GM23338 (cell line): ENCODE measurements at regions not wholly inside any gene's neighbourhood (a gene's known extent, or its start where the extent isn't known, plus 50 kb on each side); places are given as distances from the start of the nearest gene placed in this dataset.

Experiments used
- ATAC-seq: fragments of 200-7000 bp; cut with Tn5 transposase; 3 replicates; pipeline ENCODE4 v1.9.1; 2020
- DNase-seq: peaks from one replicate; pipeline ENCODE4 v3.0.0-alpha.2; 2015; ENCODE audit warnings: low spot score
- H2AFZ ChIP-seq: fragments of 200-600 bp; sonication (generic); 2 replicates; pipeline ENCODE4 v1.8.0; 2016; ENCODE audit warnings: antibody characterized with exemption, mild to moderate bottlenecking, moderate library complexity
- H3F3A ChIP-seq: fragments of 200-600 bp; sonication (generic); replicated peaks from 2 replicates; pipeline ENCODE4 v1.8.0; 2017; ENCODE audit warnings: antibody characterized with exemption, mixed run types, low read depth
- H3K27ac ChIP-seq: fragments of 200-600 bp; sonication (generic); 2 replicates; pipeline ENCODE4 v1.6.1; 2016; ENCODE audit warnings: low read depth
- H3K27me3 ChIP-seq: fragments of 200-600 bp; sonication (generic); 2 replicates; pipeline ENCODE4 v1.8.0; 2016; ENCODE audit warnings: mild to moderate bottlenecking, mixed run types, moderate library complexity; ENCODE audit not compliant: insufficient read depth
- H3K36me3 ChIP-seq: fragments of 200-600 bp; sonication (generic); 2 replicates; pipeline ENCODE4 v1.8.0; 2016; ENCODE audit warnings: mild to moderate bottlenecking; ENCODE audit not compliant: insufficient read depth
- H3K4me1 ChIP-seq: fragments of 200-600 bp; sonication (generic); 2 replicates; pipeline ENCODE4 v1.8.0; 2016; ENCODE audit warnings: mild to moderate bottlenecking, moderate library complexity; ENCODE audit not compliant: insufficient read depth
- H3K4me2 ChIP-seq: fragments of 200-600 bp; sonication (generic); 2 replicates; pipeline ENCODE4 v1.7.1; 2017; ENCODE audit warnings: mixed run types
- H3K4me3 ChIP-seq: fragments of 200-600 bp; sonication (generic); 2 replicates; pipeline ENCODE4 v1.6.1; 2016; ENCODE audit warnings: mixed run types
- H3K79me2 ChIP-seq: fragments of 200-600 bp; sonication (generic); replicated peaks from 2 replicates; pipeline ENCODE4 v1.8.0; 2017; ENCODE audit warnings: mild to moderate bottlenecking; ENCODE audit not compliant: insufficient read depth
- H3K9me2 ChIP-seq: fragments of 200-600 bp; sonication (generic); 2 replicates; pipeline ENCODE4 v1.8.0; 2017; ENCODE audit not compliant: insufficient read depth
- H4K20me1 ChIP-seq: fragments of 200-600 bp; sonication (generic); replicated peaks from 2 replicates; pipeline ENCODE4 v1.8.0; 2017; ENCODE audit warnings: mild to moderate bottlenecking; ENCODE audit not compliant: insufficient read depth
- H3K27ac Mint-ChIP-seq: 2 replicates; pipeline ENCODE4 v1.8.0; 2020; ENCODE audit warnings: inconsistent platforms, mild to moderate bottlenecking, moderate library complexity, mixed read lengths
- H3K27me3 Mint-ChIP-seq: 3 replicates; pipeline ENCODE4 v1.8.0; 2022; ENCODE audit warnings: low read depth, mild to moderate bottlenecking, moderate library complexity, mixed read lengths, inconsistent platforms; ENCODE audit not compliant: insufficient read depth, poor library complexity
- H3K36me3 Mint-ChIP-seq: 3 replicates; pipeline ENCODE4 v1.8.0; 2021; ENCODE audit warnings: low read depth, mild to moderate bottlenecking, inconsistent platforms, moderate library complexity, mixed read lengths
- H3K4me1 Mint-ChIP-seq: 3 replicates; pipeline ENCODE4 v1.8.0; 2020; ENCODE audit warnings: mild to moderate bottlenecking, inconsistent platforms, mixed read lengths
- H3K4me3 Mint-ChIP-seq: 3 replicates; pipeline ENCODE4 v1.8.0; 2021; ENCODE audit warnings: moderate library complexity, mild to moderate bottlenecking, inconsistent platforms, mixed read lengths
- H3K9me3 Mint-ChIP-seq: 3 replicates; pipeline ENCODE4 v1.8.0; 2020; ENCODE audit warnings: moderate library complexity, mild to moderate bottlenecking, inconsistent platforms, mixed read lengths
- CREB1 ChIP-seq: fragments of 250-450 bp; sonication (Bioruptor Pico); IDR thresholded peaks from 2 replicates; pipeline ENCODE4 v1.5.0; 2020; ENCODE audit warnings: low read depth, mild to moderate bottlenecking, moderate library complexity
- EZH2 ChIP-seq: fragments of 200-600 bp; sonication (generic); IDR thresholded peaks from one replicate; pipeline ENCODE4 v1.8.0; 2017; ENCODE audit warnings: antibody characterized with exemption, mild to moderate bottlenecking, low read depth; ENCODE audit not compliant: unreplicated experiment
- EZH2phosphoT487 ChIP-seq: fragments of 200-600 bp; sonication (generic); IDR thresholded peaks from one replicate; pipeline ENCODE4 v1.8.1; 2018; ENCODE audit warnings: antibody characterized with exemption; ENCODE audit not compliant: unreplicated experiment
- NANOG ChIP-seq: IDR thresholded peaks from 2 replicates; pipeline ENCODE4 v1.6.1; 2016; ENCODE audit warnings: antibody characterized with exemption, borderline replicate concordance
- STAT1 ChIP-seq: IDR thresholded peaks from one replicate; pipeline ENCODE4 v1.6.1; 2016; ENCODE audit warnings: antibody characterized with exemption; ENCODE audit not compliant: unreplicated experiment
- ZNF331 ChIP-seq: fragments of 250-450 bp; sonication (Bioruptor Pico); IDR thresholded peaks from 2 replicates; pipeline ENCODE4 v1.5.0; 2020; ENCODE audit warnings: low read depth, mild to moderate bottlenecking, moderate library complexity
- TF ChIP-seq, protein P1 (sequence below): fragments of 250-450 bp; sonication (Bioruptor Pico); IDR thresholded peaks from 2 replicates; pipeline ENCODE4 v1.5.0; 2020; ENCODE audit warnings: mild to moderate bottlenecking, moderate library complexity

DNA sequence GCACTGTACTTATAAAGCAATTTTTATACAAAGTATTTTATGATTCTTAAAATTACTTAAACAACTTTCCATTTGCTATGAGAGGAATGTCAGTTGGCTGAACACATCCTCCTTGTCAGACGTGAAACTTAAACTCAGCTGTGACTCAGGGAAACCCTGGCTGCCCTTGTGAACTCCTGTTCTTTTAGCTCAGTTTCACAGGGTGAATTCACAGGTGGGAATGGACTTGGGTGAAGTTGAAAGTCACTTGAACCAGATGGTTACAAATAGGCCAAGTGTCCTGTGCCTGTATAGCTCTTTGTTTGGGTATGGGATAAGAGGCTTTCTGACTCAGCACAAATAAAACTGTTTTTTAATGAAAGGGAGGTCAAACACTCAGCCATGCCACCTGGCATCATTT, 67.4 kb upstream of the FAM47B start (continued):
- TF ChIP-seq, protein P1, sequence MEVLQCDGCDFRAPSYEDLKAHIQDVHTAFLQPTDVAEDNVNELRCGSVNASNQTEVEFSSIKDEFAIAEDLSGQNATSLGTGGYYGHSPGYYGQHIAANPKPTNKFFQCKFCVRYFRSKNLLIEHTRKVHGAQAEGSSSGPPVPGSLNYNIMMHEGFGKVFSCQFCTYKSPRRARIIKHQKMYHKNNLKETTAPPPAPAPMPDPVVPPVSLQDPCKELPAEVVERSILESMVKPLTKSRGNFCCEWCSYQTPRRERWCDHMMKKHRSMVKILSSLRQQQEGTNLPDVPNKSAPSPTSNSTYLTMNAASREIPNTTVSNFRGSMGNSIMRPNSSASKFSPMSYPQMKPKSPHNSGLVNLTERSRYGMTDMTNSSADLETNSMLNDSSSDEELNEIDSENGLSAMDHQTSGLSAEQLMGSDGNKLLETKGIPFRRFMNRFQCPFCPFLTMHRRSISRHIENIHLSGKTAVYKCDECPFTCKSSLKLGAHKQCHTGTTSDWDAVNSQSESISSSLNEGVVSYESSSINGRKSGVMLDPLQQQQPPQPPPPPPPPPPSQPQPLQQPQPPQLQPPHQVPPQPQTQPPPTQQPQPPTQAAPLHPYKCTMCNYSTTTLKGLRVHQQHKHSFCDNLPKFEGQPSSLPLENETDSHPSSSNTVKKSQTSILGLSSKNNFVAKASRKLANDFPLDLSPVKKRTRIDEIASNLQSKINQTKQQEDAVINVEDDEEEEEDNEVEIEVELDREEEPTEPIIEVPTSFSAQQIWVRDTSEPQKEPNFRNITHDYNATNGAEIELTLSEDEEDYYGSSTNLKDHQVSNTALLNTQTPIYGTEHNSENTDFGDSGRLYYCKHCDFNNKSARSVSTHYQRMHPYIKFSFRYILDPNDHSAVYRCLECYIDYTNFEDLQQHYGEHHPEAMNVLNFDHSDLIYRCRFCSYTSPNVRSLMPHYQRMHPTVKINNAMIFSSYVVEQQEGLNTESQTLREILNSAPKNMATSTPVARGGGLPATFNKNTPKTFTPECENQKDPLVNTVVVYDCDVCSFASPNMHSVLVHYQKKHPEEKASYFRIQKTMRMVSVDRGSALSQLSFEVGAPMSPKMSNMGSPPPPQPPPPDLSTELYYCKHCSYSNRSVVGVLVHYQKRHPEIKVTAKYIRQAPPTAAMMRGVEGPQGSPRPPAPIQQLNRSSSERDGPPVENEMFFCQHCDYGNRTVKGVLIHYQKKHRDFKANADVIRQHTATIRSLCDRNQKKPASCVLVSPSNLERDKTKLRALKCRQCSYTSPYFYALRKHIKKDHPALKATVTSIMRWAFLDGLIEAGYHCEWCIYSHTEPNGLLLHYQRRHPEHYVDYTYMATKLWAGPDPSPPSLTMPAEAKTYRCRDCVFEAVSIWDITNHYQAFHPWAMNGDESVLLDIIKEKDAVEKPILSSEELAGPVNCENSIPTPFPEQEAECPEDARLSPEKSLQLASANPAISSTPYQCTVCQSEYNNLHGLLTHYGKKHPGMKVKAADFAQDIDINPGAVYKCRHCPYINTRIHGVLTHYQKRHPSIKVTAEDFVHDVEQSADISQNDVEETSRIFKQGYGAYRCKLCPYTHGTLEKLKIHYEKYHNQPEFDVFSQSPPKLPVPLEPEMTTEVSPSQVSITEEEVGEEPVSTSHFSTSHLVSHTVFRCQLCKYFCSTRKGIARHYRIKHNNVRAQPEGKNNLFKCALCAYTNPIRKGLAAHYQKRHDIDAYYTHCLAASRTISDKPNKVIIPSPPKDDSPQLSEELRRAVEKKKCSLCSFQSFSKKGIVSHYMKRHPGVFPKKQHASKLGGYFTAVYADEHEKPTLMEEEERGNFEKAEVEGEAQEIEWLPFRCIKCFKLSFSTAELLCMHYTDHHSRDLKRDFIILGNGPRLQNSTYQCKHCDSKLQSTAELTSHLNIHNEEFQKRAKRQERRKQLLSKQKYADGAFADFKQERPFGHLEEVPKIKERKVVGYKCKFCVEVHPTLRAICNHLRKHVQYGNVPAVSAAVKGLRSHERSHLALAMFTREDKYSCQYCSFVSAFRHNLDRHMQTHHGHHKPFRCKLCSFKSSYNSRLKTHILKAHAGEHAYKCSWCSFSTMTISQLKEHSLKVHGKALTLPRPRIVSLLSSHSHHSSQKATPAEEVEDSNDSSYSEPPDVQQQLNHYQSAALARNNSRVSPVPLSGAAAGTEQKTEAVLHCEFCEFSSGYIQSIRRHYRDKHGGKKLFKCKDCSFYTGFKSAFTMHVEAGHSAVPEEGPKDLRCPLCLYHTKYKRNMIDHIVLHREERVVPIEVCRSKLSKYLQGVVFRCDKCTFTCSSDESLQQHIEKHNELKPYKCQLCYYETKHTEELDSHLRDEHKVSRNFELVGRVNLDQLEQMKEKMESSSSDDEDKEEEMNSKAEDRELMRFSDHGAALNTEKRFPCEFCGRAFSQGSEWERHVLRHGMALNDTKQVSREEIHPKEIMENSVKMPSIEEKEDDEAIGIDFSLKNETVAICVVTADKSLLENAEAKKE (CRISPR knock-in tag), result no peak
- no peak for TF ChIP-seq CREB1 (CRISPR knock-in tag)
- TF ChIP-seq ZNF331 (CRISPR knock-in tag), result no peak
- TF ChIP-seq NANOG, result no peak

DNA sequence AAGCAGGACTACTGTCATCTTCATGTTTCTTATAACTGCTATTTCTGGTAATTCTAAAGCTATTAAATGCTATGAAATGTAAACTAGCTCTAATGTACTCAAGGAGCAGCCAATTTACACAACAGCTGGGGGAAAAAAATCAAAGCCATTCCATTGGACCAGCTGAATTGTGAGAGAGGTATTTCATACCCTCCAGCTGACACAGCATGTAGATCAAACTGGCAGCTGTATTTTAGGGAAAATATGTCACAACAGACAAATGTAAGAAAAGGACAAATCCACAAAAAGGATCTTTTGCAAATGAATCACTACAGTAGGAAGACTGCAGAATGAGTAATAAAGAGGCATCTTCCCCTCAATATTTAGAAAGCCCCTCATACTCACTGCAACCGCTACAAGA, 65.2 kb upstream of the FAM47B start:
- Histone ChIP-seq H3K79me2 (no peaks in the 10 kb centered on the region), H3F3A (no peaks in the 10 kb centered on the region), H3K4me1 (no peaks in the 10 kb centered on the region), H2AFZ (no peak overlapping the region), H4K20me1 (no peaks in the 10 kb centered on the region), H3K4me3 (no peak overlapping the region), H3K9me2 (no peaks in the 10 kb centered on the region), H3K4me2 (no peak overlapping the region), H3K27ac (no peak overlapping the region), H3K27me3 (no peaks in the 10 kb centered on the region), H3K36me3 (no peaks in the 10 kb centered on the region)
- H3K27ac Mint-ChIP-seq, result no peak overlapping the region
- H3K4me3 Mint-ChIP-seq, result no peak overlapping the region
- H3K9me3 Mint-ChIP-seq, result no peaks in the 10 kb centered on the region
- ATAC-seq (no peak), DNase-seq (no peak)
- no peaks in the 10 kb centered on the region for H3K36me3 Mint-ChIP-seq
- no peaks in the 10 kb centered on the region for H3K27me3 Mint-ChIP-seq
- 0 out of 3 replicates have a peak, but pooled peaks cover 4% of the 10 kb centered on the region for H3K4me1 Mint-ChIP-seq
- TF ChIP-seq STAT1, result no peak
- TF ChIP-seq NANOG, result no peak
- TF ChIP-seq EZH2phosphoT487, result no peak
- TF ChIP-seq, protein P1 (CRISPR knock-in tag), result no peak
- TF ChIP-seq EZH2, result no peak
